Neural progenitor cell (in vitro differentiated cells): ENCODE measurements at regions not wholly inside any gene's neighbourhood (a gene's known extent, or its start where the extent isn't known, plus 50 kb on each side); places are given as distances from the start of the nearest gene placed in this dataset.

Experiments
- DNase-seq: peaks from one replicate; pipeline ENCODE4 v3.0.0-alpha.2; 2016; ENCODE audit warnings: low spot score
- H2AFZ ChIP-seq: fragments of 200-600 bp; sonication (generic); replicated peaks from 2 replicates; pipeline ENCODE4 v1.6.1; 2016; ENCODE audit warnings: antibody characterized with exemption
- H3F3A ChIP-seq: fragments of 200-600 bp; sonication (generic); 2 replicates; pipeline ENCODE4 v1.6.1; 2016; ENCODE audit warnings: antibody characterized with exemption, low read depth
- H3K27ac ChIP-seq: fragments of 200-600 bp; sonication (generic); 2 replicates; pipeline ENCODE4 v1.5.1; 2016; ENCODE audit warnings: mild to moderate bottlenecking
- H3K27me3 ChIP-seq: fragments of 200-600 bp; sonication (generic); 2 replicates; pipeline ENCODE4 v1.6.1; 2016; ENCODE audit warnings: mild to moderate bottlenecking, moderate library complexity
- H3K36me3 ChIP-seq: fragments of 200-600 bp; sonication (generic); 2 replicates; pipeline ENCODE4 v1.5.1; 2016
- H3K4me1 ChIP-seq: fragments of 200-600 bp; sonication (generic); 2 replicates; pipeline ENCODE4 v1.6.1; 2016; ENCODE audit warnings: mixed run types
- H3K4me2 ChIP-seq: fragments of 200-600 bp; sonication (generic); 2 replicates; pipeline ENCODE4 v1.6.1; 2016
- H3K4me3 ChIP-seq: fragments of 200-600 bp; sonication (generic); 2 replicates; pipeline ENCODE4 v1.5.1; 2016
- H3K79me2 ChIP-seq: fragments of 200-600 bp; sonication (generic); 2 replicates; pipeline ENCODE4 v1.6.1; 2016; ENCODE audit warnings: low read depth
- H3K9ac ChIP-seq: fragments of 200-600 bp; sonication (generic); 2 replicates; pipeline ENCODE4 v1.6.1; 2016
- H3K9me3 ChIP-seq: fragments of 200-600 bp; sonication (generic); 2 replicates; pipeline ENCODE4 v1.5.1; 2016; ENCODE audit warnings: low read depth
- H4K20me1 ChIP-seq: fragments of 200-600 bp; sonication (generic); 2 replicates; pipeline ENCODE4 v1.6.1; 2016; ENCODE audit warnings: low read depth
- H3K27ac Mint-ChIP-seq: 3 replicates; pipeline ENCODE4 v1.8.0; 2021; ENCODE audit warnings: mixed read lengths
- H3K27me3 Mint-ChIP-seq: 2 replicates; pipeline ENCODE4 v1.8.0; 2022; ENCODE audit warnings: low read depth, mild to moderate bottlenecking, inconsistent platforms, moderate library complexity, mixed read lengths; ENCODE audit not compliant: insufficient read depth
- H3K36me3 Mint-ChIP-seq: 3 replicates; pipeline ENCODE4 v1.8.0; 2021; ENCODE audit warnings: mixed read lengths
- H3K4me1 Mint-ChIP-seq: 3 replicates; pipeline ENCODE4 v1.8.0; 2021; ENCODE audit warnings: mixed read lengths
- H3K4me3 Mint-ChIP-seq: 3 replicates; pipeline ENCODE4 v1.8.0; 2021; ENCODE audit warnings: mild to moderate bottlenecking, moderate library complexity, mixed read lengths
- H3K9me3 Mint-ChIP-seq: 3 replicates; pipeline ENCODE4 v1.8.0; 2020; ENCODE audit warnings: mixed read lengths
- CTCF ChIP-seq: fragments of 200-600 bp; sonication (generic); IDR thresholded peaks from 2 replicates; pipeline ENCODE4 v1.5.1; 2017; ENCODE audit warnings: antibody characterized with exemption, mild to moderate bottlenecking
- EZH2 ChIP-seq: fragments of 200-600 bp; sonication (generic); IDR thresholded peaks from 2 replicates; pipeline ENCODE4 v1.6.1; 2017; ENCODE audit warnings: antibody characterized with exemption, mild to moderate bottlenecking, moderate library complexity
- EZH2phosphoT487 ChIP-seq: fragments of 200-600 bp; sonication (generic); IDR thresholded peaks from 2 replicates; pipeline ENCODE4 v1.6.1; 2017; ENCODE audit warnings: antibody characterized with exemption

- H3K27me3 Mint-ChIP-seq: no peaks in the 10 kb centered on the region
- Histone ChIP-seq H4K20me1 (no peaks in the 10 kb centered on the region), H3K4me2 (no peak overlapping the region), H3K4me3 (no peak overlapping the region), H3K79me2 (no peaks in the 10 kb centered on the region), H3K27ac (no peak overlapping the region), H3K36me3 (no peaks in the 10 kb centered on the region), H3K9me3 (no peaks in the 10 kb centered on the region), H3K27me3 (no peaks in the 10 kb centered on the region), H3K4me1 (no peaks in the 10 kb centered on the region), H2AFZ (no peak overlapping the region), H3K9ac (no peak overlapping the region), H3F3A (no peaks in the 10 kb centered on the region)
- DNase-seq: no peak
- H3K27ac Mint-ChIP-seq: no peak overlapping the region
- H3K36me3 Mint-ChIP-seq: no peaks in the 10 kb centered on the region
- TF ChIP-seq CTCF: no peak
- H3K4me3 Mint-ChIP-seq: no peak overlapping the region
- peaks cover 2% of the 10 kb centered on the region for H3K9me3 Mint-ChIP-seq
- H3K4me1 Mint-ChIP-seq: no peaks in the 10 kb centered on the region
These were observed 326.7 kb downstream of the GABRB2 start for GRCh38 chr5:161219816-161220215.

GRCh38 chr5:161216877-161217276 is 329.6 kb downstream of the GABRB2 start:
- no peak for DNase-seq
- H3K36me3 ChIP-seq: no peaks in the 10 kb centered on the region
- no peak overlapping the region for H3K27ac ChIP-seq
- no peaks in the 10 kb centered on the region for H3K9me3 ChIP-seq
- H3K27ac Mint-ChIP-seq: no peak overlapping the region
- no peaks in the 10 kb centered on the region for H3K4me1 ChIP-seq
- no peaks in the 10 kb centered on the region for H3F3A ChIP-seq
- H2AFZ ChIP-seq: no peak overlapping the region
- no peaks in the 10 kb centered on the region for H3K9me3 Mint-ChIP-seq
- no peak overlapping the region for H3K4me3 Mint-ChIP-seq
- no peaks in the 10 kb centered on the region for H3K36me3 Mint-ChIP-seq
- H3K4me1 Mint-ChIP-seq: no peaks in the 10 kb centered on the region
- H3K79me2 ChIP-seq: no peaks in the 10 kb centered on the region
- H3K4me2 ChIP-seq: no peak overlapping the region
- H3K27me3 Mint-ChIP-seq: no peaks in the 10 kb centered on the region
- H3K4me3 ChIP-seq: no peak overlapping the region
- H3K9ac ChIP-seq: no peak overlapping the region
- TF ChIP-seq EZH2 (no peak), EZH2phosphoT487 (no peak), CTCF (no peak)
- H3K27me3 ChIP-seq: no peaks in the 10 kb centered on the region
- H4K20me1 ChIP-seq: no peaks in the 10 kb centered on the region

GRCh38 chr5:161212123-161212712 is 334.3 kb downstream of the GABRB2 start:
- no peaks in the 10 kb centered on the region for H3F3A ChIP-seq
- H3K4me3 ChIP-seq: no peak overlapping the region
- Mint-ChIP-seq H3K9me3 (no peaks in the 10 kb centered on the region), H3K4me1 (no peaks in the 10 kb centered on the region), H3K4me3 (no peak overlapping the region), H3K27ac (no peak overlapping the region), H3K27me3 (peaks cover 3% of the 10 kb centered on the region), H3K36me3 (no peaks in the 10 kb centered on the region)
- no peak for TF ChIP-seq EZH2
- no peak for TF ChIP-seq CTCF
- TF ChIP-seq EZH2phosphoT487: no peak
- H2AFZ ChIP-seq: no peak overlapping the region
- no peaks in the 10 kb centered on the region for H4K20me1 ChIP-seq
- H3K27ac ChIP-seq: no peak overlapping the region
- H3K27me3 ChIP-seq: no peaks in the 10 kb centered on the region
- H3K79me2 ChIP-seq: no peaks in the 10 kb centered on the region
- H3K4me1 ChIP-seq: no peaks in the 10 kb centered on the region
- DNase-seq: no peak
- H3K9ac ChIP-seq: no peak overlapping the region
- H3K36me3 ChIP-seq: no peaks in the 10 kb centered on the region
- H3K4me2 ChIP-seq: no peak overlapping the region
- no peaks in the 10 kb centered on the region for H3K9me3 ChIP-seq
